ENCODE measurements at regions not wholly inside any gene's neighbourhood (a gene's known extent, or its start where the extent isn't known, plus 50 kb on each side); places are given as distances from the start of the nearest gene placed in this dataset.
"Not testable (repeated sequence)": the region's sequence is repeated elsewhere in the genome, so short reads cannot be mapped to it uniquely, and the experiment has no call there.

DNA sequence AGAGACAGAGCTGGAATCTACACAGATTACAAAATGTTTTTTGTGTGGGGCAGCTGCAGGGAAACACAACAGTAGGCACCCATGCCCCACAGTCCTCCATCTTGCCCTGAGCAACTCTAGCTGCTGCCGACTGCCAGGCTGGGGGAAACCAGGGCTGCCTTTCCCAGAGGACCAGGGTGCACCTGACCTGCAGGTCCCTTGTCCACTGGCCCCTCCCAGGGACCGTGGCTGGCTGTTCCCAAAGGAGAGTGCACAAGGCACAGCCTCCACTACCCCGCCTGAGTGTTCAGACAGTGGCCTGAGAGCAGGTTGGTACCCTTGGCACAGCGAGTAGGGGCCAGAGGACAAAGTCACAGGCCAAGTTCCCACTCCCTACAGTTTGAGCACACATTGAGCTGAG lies 181.8 kb downstream of the BARX2 start:
- Histone ChIP-seq H3K4me1 (ENCODE audit: control insufficient read depth, extremely low read depth, insufficient read depth, low read length) (no peaks in the 10 kb centered on the region), H3K27ac (ENCODE audit: insufficient read depth, low read depth, low read length) (no peak overlapping the region), H3K36me3 (ENCODE audit: control insufficient read depth in 2 of 2, extremely low read depth in 1 of 2, insufficient read depth in 2 of 2, low read length in 2 of 2) (no peaks in the 10 kb centered on the region), H3K4me2 (ENCODE audit: insufficient read depth, low read length) (no peak overlapping the region), H2AFZ (ENCODE audit: low read depth, low read length) (no peak overlapping the region), H3K9ac (replicated peaks; ENCODE audit: extremely low read depth, insufficient read depth, low read length) (no peak overlapping the region), H3K4me3 (replicated peaks in 1 of 3; ENCODE audit: insufficient read depth in 1 of 3, low read depth in 1 of 3, low read length in 3 of 3) (no peak overlapping the region), H3K79me2 (ENCODE audit: control insufficient read depth, insufficient read depth, low read length) (no peaks in the 10 kb centered on the region), H3K27me3 (ENCODE audit: control insufficient read depth in 2 of 2, insufficient read depth in 2 of 2, low read length in 2 of 2) (no peaks in the 10 kb centered on the region), H3K9me1 (replicated peaks; ENCODE audit: control insufficient read depth, extremely low read depth, insufficient read depth, low read length) (no peaks in the 10 kb centered on the region), H4K20me1 (replicated peaks; ENCODE audit: control insufficient read depth, extremely low read depth, insufficient read depth, low read length) (no peaks in the 10 kb centered on the region), H3K9me3 (replicated peaks; ENCODE audit: control insufficient read depth, insufficient read depth, low read length) (no peaks in the 10 kb centered on the region)
- DNase-seq (ENCODE audit: low read depth, low spot score) (no peak), FAIRE-seq (no peak)
- intact Hi-C loops (cut with micrococcal nuclease) = no loop called here
- dilution Hi-C loops (cut with MboI; ENCODE audit: extremely low pct_ligation_motif_present, low sequenced_read_pairs) = no loop called here
- TF ChIP-seq, protein P1, sequence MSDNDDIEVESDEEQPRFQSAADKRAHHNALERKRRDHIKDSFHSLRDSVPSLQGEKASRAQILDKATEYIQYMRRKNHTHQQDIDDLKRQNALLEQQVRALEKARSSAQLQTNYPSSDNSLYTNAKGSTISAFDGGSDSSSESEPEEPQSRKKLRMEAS (IDR thresholded peaks at IDR 0.05; ENCODE audit: insufficient read depth, insufficient read length) = no peak
- no peak for TF ChIP-seq POLR2AphosphoS5 (IDR thresholded peaks at IDR 0.05; ENCODE audit: insufficient read depth, low read depth, low read length)
- no peak for TF ChIP-seq FOS (IDR thresholded peaks at IDR 0.05; ENCODE audit: borderline replicate concordance, insufficient read depth, low read length)
- TF ChIP-seq POLR2A (IDR thresholded peaks at IDR 0.05; ENCODE audit: low read depth, low read length) = no peak
- TF ChIP-seq GATA2 (IDR thresholded peaks at IDR 0.05; ENCODE audit: insufficient read depth, insufficient read length, low read depth, low read length) = no peak
- ChIA-PET CTCF (no interaction called here), POLR2A (no interaction called here)
- no TSS peak for BruUV-seq (replicated peaks)

DNA sequence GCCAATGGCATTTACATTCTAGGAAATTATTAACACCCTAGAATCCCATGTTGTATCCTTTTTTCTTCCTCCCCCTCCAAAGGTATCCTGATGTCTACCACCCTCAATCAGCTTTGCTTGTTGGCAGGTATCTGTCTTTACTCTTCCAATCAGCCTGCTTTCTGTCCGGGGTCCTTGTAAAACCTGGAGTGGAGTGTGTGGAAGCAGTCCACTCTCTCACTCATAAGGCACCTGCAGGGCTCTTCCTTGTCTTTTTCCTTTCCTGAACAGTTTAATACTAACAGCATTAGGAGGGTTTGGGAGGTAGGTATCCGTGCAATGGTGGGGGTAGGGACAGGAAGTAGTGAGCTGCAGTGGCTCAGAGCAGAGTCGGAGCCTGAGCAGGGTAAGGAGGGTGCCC lies 193.4 kb downstream of the BARX2 start:
- H4K20me1 ChIP-seq (replicated peaks; ENCODE audit: control insufficient read depth, extremely low read depth, insufficient read depth, low read length) = no peaks in the 10 kb centered on the region
- intact Hi-C loops (cut with micrococcal nuclease) = no loop called here
- no peaks in the 10 kb centered on the region for H3K9me3 ChIP-seq (replicated peaks; ENCODE audit: control insufficient read depth, insufficient read depth, low read length)
- no peaks in the 10 kb centered on the region for H3K79me2 ChIP-seq (ENCODE audit: control insufficient read depth, insufficient read depth, low read length)
- no peak overlapping the region for H3K4me2 ChIP-seq (ENCODE audit: insufficient read depth, low read length)
- no peaks in the 10 kb centered on the region for H3K4me1 ChIP-seq (ENCODE audit: control insufficient read depth, extremely low read depth, insufficient read depth, low read length)
- H3K4me3 ChIP-seq (replicated peaks in 1 of 3; ENCODE audit: insufficient read depth in 1 of 3, low read depth in 1 of 3, low read length in 3 of 3) = no peak overlapping the region
- no peak for DNase-seq (ENCODE audit: low read depth, low spot score)
- no peaks in the 10 kb centered on the region for H3K36me3 ChIP-seq (ENCODE audit: control insufficient read depth in 2 of 2, extremely low read depth in 1 of 2, insufficient read depth in 2 of 2, low read length in 2 of 2)
- no peak overlapping the region for H3K9ac ChIP-seq (replicated peaks; ENCODE audit: extremely low read depth, insufficient read depth, low read length)
- no peak for FAIRE-seq
- BruUV-seq (replicated peaks) = no TSS peak
- H2AFZ ChIP-seq (ENCODE audit: low read depth, low read length) = no peak overlapping the region
- H3K27me3 ChIP-seq (ENCODE audit: control insufficient read depth in 2 of 2, insufficient read depth in 2 of 2, low read length in 2 of 2) = no peaks in the 10 kb centered on the region
- no peak overlapping the region for H3K27ac ChIP-seq (ENCODE audit: insufficient read depth, low read depth, low read length)
- H3K9me1 ChIP-seq (replicated peaks; ENCODE audit: control insufficient read depth, extremely low read depth, insufficient read depth, low read length) = no peaks in the 10 kb centered on the region
- dilution Hi-C loops (cut with MboI; ENCODE audit: extremely low pct_ligation_motif_present, low sequenced_read_pairs) = no loop called here
- CTCF ChIA-PET = no interaction called here
- TF ChIP-seq, protein P1 (IDR thresholded peaks at IDR 0.05; ENCODE audit: insufficient read depth, insufficient read length) = no peak
- TF ChIP-seq, protein P2, sequence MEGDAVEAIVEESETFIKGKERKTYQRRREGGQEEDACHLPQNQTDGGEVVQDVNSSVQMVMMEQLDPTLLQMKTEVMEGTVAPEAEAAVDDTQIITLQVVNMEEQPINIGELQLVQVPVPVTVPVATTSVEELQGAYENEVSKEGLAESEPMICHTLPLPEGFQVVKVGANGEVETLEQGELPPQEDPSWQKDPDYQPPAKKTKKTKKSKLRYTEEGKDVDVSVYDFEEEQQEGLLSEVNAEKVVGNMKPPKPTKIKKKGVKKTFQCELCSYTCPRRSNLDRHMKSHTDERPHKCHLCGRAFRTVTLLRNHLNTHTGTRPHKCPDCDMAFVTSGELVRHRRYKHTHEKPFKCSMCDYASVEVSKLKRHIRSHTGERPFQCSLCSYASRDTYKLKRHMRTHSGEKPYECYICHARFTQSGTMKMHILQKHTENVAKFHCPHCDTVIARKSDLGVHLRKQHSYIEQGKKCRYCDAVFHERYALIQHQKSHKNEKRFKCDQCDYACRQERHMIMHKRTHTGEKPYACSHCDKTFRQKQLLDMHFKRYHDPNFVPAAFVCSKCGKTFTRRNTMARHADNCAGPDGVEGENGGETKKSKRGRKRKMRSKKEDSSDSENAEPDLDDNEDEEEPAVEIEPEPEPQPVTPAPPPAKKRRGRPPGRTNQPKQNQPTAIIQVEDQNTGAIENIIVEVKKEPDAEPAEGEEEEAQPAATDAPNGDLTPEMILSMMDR (IDR thresholded peaks at IDR 0.05; ENCODE audit: extremely low read depth in 1 of 2, insufficient read depth in 1 of 2, low read depth in 1 of 2, low read length in 2 of 2) = no peak
- no peak for TF ChIP-seq POLR2AphosphoS5 (IDR thresholded peaks at IDR 0.05; ENCODE audit: insufficient read depth, low read depth, low read length)
- no peak for TF ChIP-seq POLR2A (IDR thresholded peaks at IDR 0.05; ENCODE audit: low read depth, low read length)
- TF ChIP-seq MYC (IDR thresholded peaks at IDR 0.05; ENCODE audit: low read depth, low read length) = no peak
- TF ChIP-seq JUN (IDR thresholded peaks at IDR 0.05; ENCODE audit: borderline replicate concordance, insufficient read depth, insufficient read length, low read depth) = no peak
- TF ChIP-seq FOS (IDR thresholded peaks at IDR 0.05; ENCODE audit: borderline replicate concordance, insufficient read depth, low read length) = no peak
- no peak for TF ChIP-seq EZH2 (IDR thresholded peaks at IDR 0.05; ENCODE audit: borderline replicate concordance, low read depth, low read length, severe bottlenecking)
- POLR2A ChIA-PET = no interaction called here

DNA sequence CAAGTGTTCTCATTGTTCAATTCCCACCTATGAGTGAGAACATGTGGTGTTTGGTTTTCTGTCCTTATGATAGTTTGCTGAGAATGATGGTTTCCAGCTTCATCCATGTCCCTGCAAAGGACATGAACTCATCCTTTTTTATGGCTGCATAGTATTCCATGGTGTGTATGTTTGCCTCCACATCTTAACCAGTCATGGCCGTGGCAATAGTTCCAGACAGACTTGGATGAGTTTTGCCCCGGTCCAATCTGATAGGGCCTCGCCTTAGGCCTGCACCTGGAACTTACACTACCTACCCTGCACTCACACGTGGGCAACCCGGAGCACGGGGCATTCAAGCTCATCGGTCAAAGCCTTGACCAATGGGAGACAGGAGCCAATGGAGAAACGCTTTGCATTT lies 197.0 kb downstream of the BARX2 start:
- not testable (repeated sequence) for FAIRE-seq; BruUV-seq (replicated peaks)

More for the DNA sequence above, 197.0 kb downstream of the BARX2 start:
- H3K9ac ChIP-seq (replicated peaks; ENCODE audit: extremely low read depth, insufficient read depth, low read length); H3K27me3 ChIP-seq (ENCODE audit: control insufficient read depth in 2 of 2, insufficient read depth in 2 of 2, low read length in 2 of 2); H3K36me3 ChIP-seq (ENCODE audit: control insufficient read depth in 2 of 2, extremely low read depth in 1 of 2, insufficient read depth in 2 of 2, low read length in 2 of 2); dilution Hi-C loops (cut with MboI; ENCODE audit: extremely low pct_ligation_motif_present, low sequenced_read_pairs); POLR2A ChIA-PET; H3K9me1 ChIP-seq (replicated peaks; ENCODE audit: control insufficient read depth, extremely low read depth, insufficient read depth, low read length); H3K4me1 ChIP-seq (ENCODE audit: control insufficient read depth, extremely low read depth, insufficient read depth, low read length); H3K9me3 ChIP-seq (replicated peaks; ENCODE audit: control insufficient read depth, insufficient read depth, low read length); intact Hi-C loops (cut with micrococcal nuclease); CTCF ChIA-PET; H3K27ac ChIP-seq (ENCODE audit: insufficient read depth, low read depth, low read length); H3K79me2 ChIP-seq (ENCODE audit: control insufficient read depth, insufficient read depth, low read length); H2AFZ ChIP-seq (ENCODE audit: low read depth, low read length); DNase-seq (ENCODE audit: low read depth, low spot score); H3K4me2 ChIP-seq (ENCODE audit: insufficient read depth, low read length); H3K4me3 ChIP-seq (replicated peaks in 1 of 3; ENCODE audit: insufficient read depth in 1 of 3, low read depth in 1 of 3, low read length in 3 of 3); H4K20me1 ChIP-seq (replicated peaks; ENCODE audit: control insufficient read depth, extremely low read depth, insufficient read depth, low read length): not testable (repeated sequence)

Measured in endothelial cell of umbilical vein (primary cell).